ENCODE measurements at regions not wholly inside any gene's neighbourhood (a gene's known extent, or its start where the extent isn't known, plus 50 kb on each side); places are given as distances from the start of the nearest gene placed in this dataset.

DNA sequence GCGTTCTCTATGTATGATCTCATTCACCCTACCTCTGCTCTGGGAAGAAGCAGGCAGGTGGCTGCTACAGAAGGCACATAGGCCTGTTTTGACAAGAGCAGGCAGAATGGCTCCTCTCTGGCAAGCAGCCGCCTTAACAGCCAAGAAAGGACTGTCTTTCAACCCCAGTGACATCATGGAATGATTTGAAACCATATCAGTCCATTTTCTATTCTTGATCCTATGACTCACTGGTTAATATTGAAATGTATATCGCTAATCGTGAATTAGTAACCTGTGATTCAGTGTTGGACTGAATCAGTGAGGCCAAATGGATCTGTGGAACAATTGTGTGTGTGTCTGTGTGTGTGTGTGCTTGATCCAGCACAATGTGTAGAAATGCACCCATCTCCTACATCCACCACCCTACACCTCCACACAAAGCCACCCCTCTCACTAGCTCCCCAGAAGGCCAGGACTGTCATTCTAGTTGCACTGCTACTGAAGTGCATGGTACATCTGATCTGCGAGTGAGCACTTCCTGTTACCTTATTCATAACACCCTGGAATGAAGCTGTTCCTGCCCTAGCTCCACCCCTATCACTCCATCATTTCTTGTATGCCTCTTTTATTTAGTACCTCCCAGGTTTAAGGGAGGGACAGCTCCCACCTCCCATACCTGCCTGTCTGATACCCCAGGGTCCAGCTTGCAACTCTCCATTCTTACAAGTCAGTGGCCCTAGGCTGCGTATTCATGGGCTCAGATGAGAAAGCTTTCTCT lies 460.0 kb downstream of the FOXO1 start:
- TF ChIP-seq, protein P1, sequence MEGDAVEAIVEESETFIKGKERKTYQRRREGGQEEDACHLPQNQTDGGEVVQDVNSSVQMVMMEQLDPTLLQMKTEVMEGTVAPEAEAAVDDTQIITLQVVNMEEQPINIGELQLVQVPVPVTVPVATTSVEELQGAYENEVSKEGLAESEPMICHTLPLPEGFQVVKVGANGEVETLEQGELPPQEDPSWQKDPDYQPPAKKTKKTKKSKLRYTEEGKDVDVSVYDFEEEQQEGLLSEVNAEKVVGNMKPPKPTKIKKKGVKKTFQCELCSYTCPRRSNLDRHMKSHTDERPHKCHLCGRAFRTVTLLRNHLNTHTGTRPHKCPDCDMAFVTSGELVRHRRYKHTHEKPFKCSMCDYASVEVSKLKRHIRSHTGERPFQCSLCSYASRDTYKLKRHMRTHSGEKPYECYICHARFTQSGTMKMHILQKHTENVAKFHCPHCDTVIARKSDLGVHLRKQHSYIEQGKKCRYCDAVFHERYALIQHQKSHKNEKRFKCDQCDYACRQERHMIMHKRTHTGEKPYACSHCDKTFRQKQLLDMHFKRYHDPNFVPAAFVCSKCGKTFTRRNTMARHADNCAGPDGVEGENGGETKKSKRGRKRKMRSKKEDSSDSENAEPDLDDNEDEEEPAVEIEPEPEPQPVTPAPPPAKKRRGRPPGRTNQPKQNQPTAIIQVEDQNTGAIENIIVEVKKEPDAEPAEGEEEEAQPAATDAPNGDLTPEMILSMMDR (IDR thresholded peaks at IDR 0.05; ENCODE audit: low read depth, low read length), result no peak
- TF ChIP-seq POLR2A (IDR thresholded peaks at IDR 0.05; ENCODE audit: extremely low read depth, insufficient read length), result no peak

All from NB4 (cell line).